GM12878 (cell line): ENCODE measurements at regions not wholly inside any gene's neighbourhood (a gene's known extent, or its start where the extent isn't known, plus 50 kb on each side); places are given as distances from the start of the nearest gene placed in this dataset.

ENCODE experiments used
- BACH1 ChIP-seq: fragments of 450-650 bp; IDR thresholded peaks from 2 replicates; pipeline ENCODE4 v1.6.1; 2017; ENCODE audit warnings: mild to moderate bottlenecking, borderline replicate concordance
- CEBPZ ChIP-seq: fragments of 150-350 bp; IDR thresholded peaks from 2 replicates; pipeline ENCODE4 v1.6.1; 2016; ENCODE audit warnings: low read depth, low read length
- E2F8 ChIP-seq: fragments of 450-650 bp; IDR thresholded peaks from 2 replicates; pipeline ENCODE4 v1.6.1; 2018; ENCODE audit warnings: mild to moderate bottlenecking, low read depth, moderate library complexity; ENCODE audit not compliant: partially characterized antibody
- EGR1 ChIP-seq, 2 experiments: IDR thresholded peaks; 1 replicate in 1 of 2; 2 replicates in 1 of 2; pipeline ENCODE4 v1.6.1; 2011 to 2012; ENCODE audit warnings: low read depth in 2 of 2, low read length in 2 of 2, borderline replicate concordance in 1 of 2, mild to moderate bottlenecking in 1 of 2, moderate library complexity in 1 of 2
- EP300 ChIP-seq, 2 experiments: fragments of 150-350 bp in 1 of 2; IDR thresholded peaks; 2 replicates each; pipeline ENCODE4 v1.6.1; 2011 to 2012; ENCODE audit warnings: low read depth in 2 of 2, low read length in 2 of 2, borderline replicate concordance in 1 of 2, improper control_type of control experiment in 1 of 2, inconsistent platforms in 1 of 2; ENCODE audit not compliant: control insufficient read depth in 1 of 2
- IRF4 ChIP-seq: IDR thresholded peaks from 2 replicates; pipeline ENCODE4 v1.6.1; 2011; ENCODE audit warnings: low read depth, low read length
- JUNB ChIP-seq: IDR thresholded peaks from 2 replicates; pipeline ENCODE4 v1.6.1; 2016; ENCODE audit warnings: antibody characterized with exemption, mild to moderate bottlenecking
- MEF2A ChIP-seq: IDR thresholded peaks from 2 replicates; pipeline ENCODE4 v1.6.1; 2011; ENCODE audit warnings: low read depth, mild to moderate bottlenecking, low read length, moderate library complexity; ENCODE audit not compliant: insufficient read depth
- MTA3 ChIP-seq: IDR thresholded peaks from 2 replicates; pipeline ENCODE4 v1.6.1; 2012; ENCODE audit warnings: low read length, inconsistent platforms, borderline replicate concordance
- NFIC ChIP-seq: IDR thresholded peaks from 2 replicates; pipeline ENCODE4 v1.6.1; 2012; ENCODE audit warnings: low read depth, mild to moderate bottlenecking, inconsistent platforms, low read length, moderate library complexity
- PML ChIP-seq: IDR thresholded peaks from 2 replicates; pipeline ENCODE4 v1.6.1; 2012; ENCODE audit warnings: low read length, inconsistent platforms
- SKIL ChIP-seq: fragments of 450-650 bp; IDR thresholded peaks from 2 replicates; pipeline ENCODE4 v1.6.1; 2017; ENCODE audit warnings: mild to moderate bottlenecking, low read depth, inconsistent platforms; ENCODE audit not compliant: poor library complexity, severe bottlenecking
- SMC3 ChIP-seq: IDR thresholded peaks from 2 replicates; pipeline ENCODE4 v1.6.1; 2011; ENCODE audit warnings: low read length, improper control_type of control experiment, borderline replicate concordance
- SRF ChIP-seq, 2 experiments: IDR thresholded peaks; 2 replicates each; pipeline ENCODE4 v1.6.1; 2011; ENCODE audit warnings: low read depth in 2 of 2, low read length in 2 of 2, mild to moderate bottlenecking in 1 of 2, moderate library complexity in 1 of 2
- TAF1 ChIP-seq: IDR thresholded peaks from 2 replicates; pipeline ENCODE4 v1.6.1; 2011; ENCODE audit warnings: mild to moderate bottlenecking, low read depth, low read length, borderline replicate concordance
- TBL1XR1 ChIP-seq: IDR thresholded peaks from 2 replicates; pipeline ENCODE4 v1.6.1; 2012; ENCODE audit warnings: low read depth, low read length, improper control_type of control experiment
- ZBTB40 ChIP-seq: fragments of 450-650 bp; IDR thresholded peaks from 2 replicates; pipeline ENCODE4 v1.6.1; 2016; ENCODE audit warnings: mild to moderate bottlenecking, moderate library complexity, borderline replicate concordance
- ZNF384 ChIP-seq: IDR thresholded peaks from 2 replicates; pipeline ENCODE4 v1.6.1; 2012; ENCODE audit warnings: low read depth, mild to moderate bottlenecking, low read length, improper control_type of control experiment, borderline replicate concordance

- no peak for TF ChIP-seq E2F8
- TF ChIP-seq NFIC = peak; percentile 44
- no peak for TF ChIP-seq TAF1
- no peak; the same call in 1 of the 2 replicates for TF ChIP-seq SMC3
- TF ChIP-seq ZNF384 = no peak
- TF ChIP-seq SRF (IDR thresholded peaks at IDR 0.05; ENCODE audit: low read depth in 2 of 2, low read length in 2 of 2) = 0 out of 4 replicates have a peak, but pooled peaks of 1 of the 2 experiments have one; percentile 4
- peak; percentile 95 for TF ChIP-seq IRF4
- no peak for TF ChIP-seq CEBPZ
- peak; percentile 82 for TF ChIP-seq MEF2A
- TF ChIP-seq EGR1 (IDR thresholded peaks at IDR 0.05; ENCODE audit: borderline replicate concordance in 1 of 2, low read depth in 2 of 2, low read length in 2 of 2) = no peak
- TF ChIP-seq ZBTB40 = no peak
- peak; percentile 71 for TF ChIP-seq SKIL
- peak in 1 of 2 experiments; percentile 40; a peak in 1 of 4 replicates for TF ChIP-seq EP300 (IDR thresholded peaks at IDR 0.05; ENCODE audit: borderline replicate concordance in 1 of 2, control insufficient read depth in 1 of 2, low read depth in 2 of 2, low read length in 2 of 2)
- TF ChIP-seq JUNB = peak; percentile 79
- peak; percentile 41; the same call in 1 of the 2 replicates for TF ChIP-seq MTA3
- TF ChIP-seq PML = no peak
- TF ChIP-seq BACH1 = no peak; the same call in 1 of the 2 replicates
- no peak for TF ChIP-seq TBL1XR1
Observed at GRCh38 chr2:147639891-147640290, 204.9 kb upstream of the ACVR2A start (continued).
